ENCODE measurements at regions not wholly inside any gene's neighbourhood (a gene's known extent, or its start where the extent isn't known, plus 50 kb on each side); places are given as distances from the start of the nearest gene placed in this dataset.

DNA sequence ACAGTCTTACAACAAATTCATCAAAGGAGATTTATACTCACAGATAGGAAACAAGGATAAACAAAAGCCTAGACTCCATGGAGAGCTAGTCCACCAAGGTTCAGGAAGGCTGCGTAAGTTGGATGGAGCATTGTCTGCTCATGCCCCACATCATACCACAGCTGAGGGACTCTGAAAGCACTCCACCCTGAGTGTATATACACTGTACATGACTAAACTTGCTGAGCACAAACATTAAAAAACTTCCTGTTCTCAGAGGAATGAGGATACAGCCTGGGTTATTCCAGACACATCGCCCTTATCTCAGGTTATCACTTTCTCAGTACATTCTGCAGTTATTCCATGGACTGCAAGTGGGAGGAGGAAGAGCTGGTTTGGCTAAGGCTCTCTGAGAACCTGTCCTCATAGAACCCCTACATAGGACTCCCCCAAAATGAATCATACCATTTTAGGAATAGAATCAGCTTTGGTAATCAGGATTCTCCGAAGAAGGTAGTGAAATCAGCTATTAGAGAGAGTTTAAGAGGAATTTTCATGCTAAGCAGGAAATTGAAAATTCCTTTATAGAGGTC is 58.0 kb upstream of the PRMT6 start:
- Histone ChIP-seq H3K27me3 (ENCODE audit: control insufficient read depth in 2 of 2, insufficient read depth in 2 of 2, low read length in 2 of 2) (no peaks in the 10 kb centered on the region), H3K9me3 (replicated peaks in 1 of 2; ENCODE audit: control insufficient read depth in 1 of 2, insufficient read depth in 1 of 2, low read length in 2 of 2) (no peaks in the 10 kb centered on the region), H3K36me3 (replicated peaks in 1 of 2; ENCODE audit: control insufficient read depth in 1 of 2, insufficient read depth in 2 of 2, low read length in 2 of 2) (no peaks in the 10 kb centered on the region), H3K79me2 (ENCODE audit: insufficient read depth, low read length) (no peaks in the 10 kb centered on the region), H3K4me1 (ENCODE audit: control insufficient read depth in 1 of 2, insufficient read depth in 2 of 2, low read length in 2 of 2) (no peaks in the 10 kb centered on the region), H3K27ac (ENCODE audit: low read depth in 1 of 2, low read length in 2 of 2) (no peak overlapping the region), H3K4me2 (replicated peaks; ENCODE audit: extremely low read depth, low read length, poor library complexity, severe bottlenecking) (no peak overlapping the region), H2AFZ (ENCODE audit: insufficient read depth, low read depth, low read length, poor library complexity, severe bottlenecking) (no peak overlapping the region), H4K20me1 (ENCODE audit: insufficient read depth, low read length) (no peaks in the 10 kb centered on the region), H3K9ac (ENCODE audit: insufficient read depth, low read length, poor library complexity, severe bottlenecking) (no peak overlapping the region), H3K4me3 (replicated peaks in 1 of 3; ENCODE audit: low read depth in 2 of 3, low read length in 3 of 3) (no peak overlapping the region)
- TF ChIP-seq, protein P1, sequence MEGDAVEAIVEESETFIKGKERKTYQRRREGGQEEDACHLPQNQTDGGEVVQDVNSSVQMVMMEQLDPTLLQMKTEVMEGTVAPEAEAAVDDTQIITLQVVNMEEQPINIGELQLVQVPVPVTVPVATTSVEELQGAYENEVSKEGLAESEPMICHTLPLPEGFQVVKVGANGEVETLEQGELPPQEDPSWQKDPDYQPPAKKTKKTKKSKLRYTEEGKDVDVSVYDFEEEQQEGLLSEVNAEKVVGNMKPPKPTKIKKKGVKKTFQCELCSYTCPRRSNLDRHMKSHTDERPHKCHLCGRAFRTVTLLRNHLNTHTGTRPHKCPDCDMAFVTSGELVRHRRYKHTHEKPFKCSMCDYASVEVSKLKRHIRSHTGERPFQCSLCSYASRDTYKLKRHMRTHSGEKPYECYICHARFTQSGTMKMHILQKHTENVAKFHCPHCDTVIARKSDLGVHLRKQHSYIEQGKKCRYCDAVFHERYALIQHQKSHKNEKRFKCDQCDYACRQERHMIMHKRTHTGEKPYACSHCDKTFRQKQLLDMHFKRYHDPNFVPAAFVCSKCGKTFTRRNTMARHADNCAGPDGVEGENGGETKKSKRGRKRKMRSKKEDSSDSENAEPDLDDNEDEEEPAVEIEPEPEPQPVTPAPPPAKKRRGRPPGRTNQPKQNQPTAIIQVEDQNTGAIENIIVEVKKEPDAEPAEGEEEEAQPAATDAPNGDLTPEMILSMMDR (IDR thresholded peaks at IDR 0.05): no peak
- DNase-seq: no peak
- no peak overlapping the region for H3K4me3 Mint-ChIP-seq
- H3K36me3 Mint-ChIP-seq: no peaks in the 10 kb centered on the region
- 100% methylated on average over 1 of the region's 3 CpGs for WGBS (ENCODE audit: insufficient coverage)
- no peak overlapping the region for H3K27ac Mint-ChIP-seq
- no peaks in the 10 kb centered on the region for H3K4me1 Mint-ChIP-seq
- no peaks in the 10 kb centered on the region for H3K27me3 Mint-ChIP-seq (ENCODE audit: low read depth in 3 of 3)
- peaks cover 0 to 7% (median 2%) of the 10 kb centered on the region in 7 donors for H3K9me3 Mint-ChIP-seq
- intact Hi-C loops (cut with micrococcal nuclease): no loop called here

DNA sequence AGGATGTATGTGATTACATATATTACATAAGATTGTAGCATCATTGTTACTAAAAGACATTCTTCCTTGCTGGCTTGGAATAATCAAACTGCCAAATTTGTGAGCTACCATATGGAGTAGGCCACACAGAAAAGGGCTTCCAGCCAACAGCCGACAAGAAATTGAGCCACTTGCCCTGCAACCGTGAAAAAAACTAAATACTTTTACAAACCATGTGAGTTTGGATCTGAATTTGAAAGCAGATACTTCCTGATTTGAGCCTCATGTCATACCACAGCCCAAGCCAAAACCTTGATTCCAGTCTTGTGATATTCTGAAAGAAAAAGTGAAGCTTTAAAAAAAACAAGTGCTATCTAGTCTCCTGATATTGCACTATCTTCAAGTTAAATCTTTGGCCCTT is 55.6 kb upstream of the PRMT6 start:
- no peak overlapping the region for H3K4me2 ChIP-seq (replicated peaks; ENCODE audit: extremely low read depth, low read length, poor library complexity, severe bottlenecking)

More for the DNA sequence above, 55.6 kb upstream of the PRMT6 start:
- no CpG with 5 or more reads among the region's 2 CpGs for WGBS (ENCODE audit: insufficient coverage)
- Histone ChIP-seq H3K27ac (ENCODE audit: low read depth in 1 of 2, low read length in 2 of 2) (no peak overlapping the region), H2AFZ (ENCODE audit: insufficient read depth, low read depth, low read length, poor library complexity, severe bottlenecking) (no peak overlapping the region), H4K20me1 (ENCODE audit: insufficient read depth, low read length) (no peaks in the 10 kb centered on the region), H3K27me3 (ENCODE audit: control insufficient read depth in 2 of 2, insufficient read depth in 2 of 2, low read length in 2 of 2) (no peaks in the 10 kb centered on the region), H3K36me3 (replicated peaks in 1 of 2; ENCODE audit: control insufficient read depth in 1 of 2, insufficient read depth in 2 of 2, low read length in 2 of 2) (no peaks in the 10 kb centered on the region), H3K4me3 (replicated peaks in 1 of 3; ENCODE audit: low read depth in 2 of 3, low read length in 3 of 3) (no peak overlapping the region), H3K9me3 (replicated peaks in 1 of 2; ENCODE audit: control insufficient read depth in 1 of 2, insufficient read depth in 1 of 2, low read length in 2 of 2) (no peaks in the 10 kb centered on the region), H3K79me2 (ENCODE audit: insufficient read depth, low read length) (no peaks in the 10 kb centered on the region), H3K4me1 (ENCODE audit: control insufficient read depth in 1 of 2, insufficient read depth in 2 of 2, low read length in 2 of 2) (no peaks in the 10 kb centered on the region), H3K9ac (ENCODE audit: insufficient read depth, low read length, poor library complexity, severe bottlenecking) (no peak overlapping the region)
- Mint-ChIP-seq H3K4me1 (no peaks in the 10 kb centered on the region), H3K4me3 (no peak overlapping the region), H3K27ac (no peak overlapping the region), H3K36me3 (no peaks in the 10 kb centered on the region), H3K9me3 (peaks cover 0 to 6% (median 1%) of the 10 kb centered on the region in 7 donors), H3K27me3 (ENCODE audit: low read depth in 3 of 3) (no peaks in the 10 kb centered on the region)
- intact Hi-C loops (cut with micrococcal nuclease): no loop called here
- DNase-seq: no peak
- TF ChIP-seq, protein P1 (IDR thresholded peaks at IDR 0.05): no peak
